ENCODE measurements at regions not wholly inside any gene's neighbourhood (a gene's known extent, or its start where the extent isn't known, plus 50 kb on each side); places are given as distances from the start of the nearest gene placed in this dataset.

DNA sequence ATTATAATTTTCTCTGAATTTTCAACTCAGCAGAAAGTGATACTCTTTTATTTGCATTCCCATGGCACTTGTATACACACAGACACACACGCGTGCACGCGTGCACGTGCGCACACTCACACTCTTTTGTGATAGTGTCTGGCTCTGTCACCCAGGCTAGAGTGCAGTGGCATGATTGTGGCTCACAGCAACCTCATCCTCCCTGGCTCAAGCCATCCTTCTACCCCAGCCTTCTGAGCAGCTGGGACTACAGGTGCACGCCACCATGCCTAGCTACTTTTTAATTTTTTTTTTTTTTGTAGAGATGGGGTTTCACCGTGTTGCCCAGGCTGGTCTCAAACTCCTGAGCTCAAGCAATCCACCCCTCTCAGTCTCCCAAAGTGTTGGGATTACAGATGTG is 123.2 kb downstream of the MC4R start:
- TF ChIP-seq, protein P1, sequence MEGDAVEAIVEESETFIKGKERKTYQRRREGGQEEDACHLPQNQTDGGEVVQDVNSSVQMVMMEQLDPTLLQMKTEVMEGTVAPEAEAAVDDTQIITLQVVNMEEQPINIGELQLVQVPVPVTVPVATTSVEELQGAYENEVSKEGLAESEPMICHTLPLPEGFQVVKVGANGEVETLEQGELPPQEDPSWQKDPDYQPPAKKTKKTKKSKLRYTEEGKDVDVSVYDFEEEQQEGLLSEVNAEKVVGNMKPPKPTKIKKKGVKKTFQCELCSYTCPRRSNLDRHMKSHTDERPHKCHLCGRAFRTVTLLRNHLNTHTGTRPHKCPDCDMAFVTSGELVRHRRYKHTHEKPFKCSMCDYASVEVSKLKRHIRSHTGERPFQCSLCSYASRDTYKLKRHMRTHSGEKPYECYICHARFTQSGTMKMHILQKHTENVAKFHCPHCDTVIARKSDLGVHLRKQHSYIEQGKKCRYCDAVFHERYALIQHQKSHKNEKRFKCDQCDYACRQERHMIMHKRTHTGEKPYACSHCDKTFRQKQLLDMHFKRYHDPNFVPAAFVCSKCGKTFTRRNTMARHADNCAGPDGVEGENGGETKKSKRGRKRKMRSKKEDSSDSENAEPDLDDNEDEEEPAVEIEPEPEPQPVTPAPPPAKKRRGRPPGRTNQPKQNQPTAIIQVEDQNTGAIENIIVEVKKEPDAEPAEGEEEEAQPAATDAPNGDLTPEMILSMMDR (IDR thresholded peaks at IDR 0.05), result no peak
- no peak for TF ChIP-seq EZH2phosphoT487 (IDR thresholded peaks at IDR 0.05)
- TF ChIP-seq EZH2 (IDR thresholded peaks at IDR 0.05), result no peak
